BLaER1 (cell line): ENCODE measurements at regions not wholly inside any gene's neighbourhood (a gene's known extent, or its start where the extent isn't known, plus 50 kb on each side); places are given as distances from the start of the nearest gene placed in this dataset.

Experiments used
- H3K27ac ChIP-seq: shearing (Covaris generic); formaldehyde crosslinking; 2 replicates; pipeline ENCODE4 v1.8.1; 2022
- H3K27me3 ChIP-seq: shearing (Covaris generic); formaldehyde crosslinking; 2 replicates; pipeline ENCODE4 v1.8.1; 2022
- H3K36me3 ChIP-seq: shearing (Covaris generic); formaldehyde crosslinking; 2 replicates; pipeline ENCODE4 v1.8.1; 2022
- H3K4me1 ChIP-seq: shearing (Covaris generic); formaldehyde crosslinking; 2 replicates; pipeline ENCODE4 v1.8.1; 2022
- H3K4me2 ChIP-seq: shearing (Covaris generic); formaldehyde crosslinking; 2 replicates; pipeline ENCODE4 v1.8.1; 2022
- H3K4me3 ChIP-seq: shearing (Covaris generic); formaldehyde crosslinking; 2 replicates; pipeline ENCODE4 v1.8.1; 2022
- H3K9ac ChIP-seq: shearing (Covaris generic); formaldehyde crosslinking; 2 replicates; pipeline ENCODE4 v1.8.1; 2022
- H3K9me3 ChIP-seq: shearing (Covaris generic); formaldehyde crosslinking; 2 replicates; pipeline ENCODE4 v1.8.1; 2022
- H4K20me1 ChIP-seq: shearing (Covaris generic); formaldehyde crosslinking; 2 replicates; pipeline ENCODE4 v1.8.1; 2022
- Cebpa-rat ChIP-seq: shearing (Covaris generic); IDR thresholded peaks from 2 replicates; pipeline ENCODE4 v1.8.1; 2022

- no peaks in the 10 kb centered on the region for H3K27me3 ChIP-seq
- H3K4me2 ChIP-seq, result no peak overlapping the region
- H3K36me3 ChIP-seq, result no peaks in the 10 kb centered on the region
- no peaks in the 10 kb centered on the region for H3K9me3 ChIP-seq
- no peak for TF ChIP-seq Cebpa-rat
- peaks cover 5% of the 10 kb centered on the region; the same call in 1 of the 2 replicates for H3K4me1 ChIP-seq
- H3K27ac ChIP-seq, result 0 out of 2 replicates have a peak overlapping the region, but pooled peaks have one; percentile 18
- no peaks in the 10 kb centered on the region for H4K20me1 ChIP-seq
- no peak overlapping the region for H3K4me3 ChIP-seq
- H3K9ac ChIP-seq, result no peak overlapping the region
These were observed 457.3 kb downstream of the DMAC1 start for GRCh38 chr9:7342229-7342628.

GRCh38 chr9:7341571-7341970 is 458.0 kb downstream of the DMAC1 start:
- Histone ChIP-seq H3K27me3 (no peaks in the 10 kb centered on the region), H3K27ac (no peak overlapping the region), H3K4me2 (no peak overlapping the region), H4K20me1 (no peaks in the 10 kb centered on the region), H3K9me3 (no peaks in the 10 kb centered on the region), H3K36me3 (no peaks in the 10 kb centered on the region), H3K4me1 (peaks cover 5% of the 10 kb centered on the region; the same call in 1 of the 2 replicates), H3K4me3 (no peak overlapping the region), H3K9ac (no peak overlapping the region)
- no peak for TF ChIP-seq Cebpa-rat

- Histone ChIP-seq H3K9ac (no peak overlapping the region), H3K4me2 (no peak overlapping the region), H3K27ac (no peak overlapping the region), H3K4me3 (no peak overlapping the region), H3K9me3 (no peaks in the 10 kb centered on the region), H4K20me1 (no peaks in the 10 kb centered on the region), H3K4me1 (peaks cover 5% of the 10 kb centered on the region; the same call in 1 of the 2 replicates), H3K27me3 (no peaks in the 10 kb centered on the region), H3K36me3 (no peaks in the 10 kb centered on the region)
- TF ChIP-seq Cebpa-rat, result no peak
These were observed 459.1 kb downstream of the DMAC1 start for GRCh38 chr9:7340451-7340850.

- Histone ChIP-seq H3K4me3 (no peak overlapping the region), H3K4me1 (peaks cover 5% of the 10 kb centered on the region; the same call in 1 of the 2 replicates), H3K27ac (no peak overlapping the region), H3K9ac (no peak overlapping the region), H3K36me3 (no peaks in the 10 kb centered on the region), H3K4me2 (no peak overlapping the region), H3K27me3 (no peaks in the 10 kb centered on the region), H4K20me1 (no peaks in the 10 kb centered on the region), H3K9me3 (no peaks in the 10 kb centered on the region)
- no peak for TF ChIP-seq Cebpa-rat
These were observed 460.8 kb downstream of the DMAC1 start for GRCh38 chr9:7338586-7339281.

- Histone ChIP-seq H4K20me1 (no peaks in the 10 kb centered on the region), H3K4me2 (no peak overlapping the region), H3K9ac (no peak overlapping the region), H3K4me1 (no peaks in the 10 kb centered on the region), H3K36me3 (no peaks in the 10 kb centered on the region), H3K27ac (no peak overlapping the region), H3K4me3 (no peak overlapping the region), H3K27me3 (no peaks in the 10 kb centered on the region), H3K9me3 (no peaks in the 10 kb centered on the region)
- no peak for TF ChIP-seq Cebpa-rat
These were observed 463.1 kb downstream of the DMAC1 start for GRCh38 chr9:7336356-7337065.

DNA sequence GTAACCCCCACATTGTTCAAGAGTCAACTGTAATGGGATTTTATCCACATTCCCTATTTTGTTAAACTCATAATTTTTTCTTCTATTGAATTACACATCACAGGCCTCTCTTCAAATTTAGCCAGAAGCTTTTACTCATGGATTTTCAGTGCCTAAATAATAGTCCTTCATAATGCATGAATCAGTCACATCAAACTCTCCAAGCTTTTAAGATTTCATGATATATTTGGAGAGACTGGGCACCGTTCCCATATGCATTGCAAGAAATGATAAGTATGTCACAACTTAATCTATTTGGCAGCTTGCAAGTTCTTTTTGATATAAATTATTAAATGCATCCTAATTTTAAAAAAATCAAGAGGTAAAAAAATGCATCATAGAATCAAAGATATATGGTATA is 465.9 kb downstream of the DMAC1 start:
- H3K4me3 ChIP-seq, result no peak overlapping the region
- H3K9me3 ChIP-seq, result no peaks in the 10 kb centered on the region
- no peaks in the 10 kb centered on the region for H4K20me1 ChIP-seq
- no peak overlapping the region for H3K9ac ChIP-seq
- no peaks in the 10 kb centered on the region for H3K4me1 ChIP-seq
- no peak overlapping the region for H3K4me2 ChIP-seq
- H3K27me3 ChIP-seq, result no peaks in the 10 kb centered on the region
- TF ChIP-seq Cebpa-rat, result no peak
- H3K27ac ChIP-seq, result no peak overlapping the region
- H3K36me3 ChIP-seq, result no peaks in the 10 kb centered on the region

- Histone ChIP-seq H3K4me1 (no peaks in the 10 kb centered on the region), H3K9me3 (no peaks in the 10 kb centered on the region), H3K27ac (no peak overlapping the region), H3K4me3 (no peak overlapping the region), H3K27me3 (no peaks in the 10 kb centered on the region), H3K9ac (no peak overlapping the region), H4K20me1 (no peaks in the 10 kb centered on the region), H3K4me2 (no peak overlapping the region), H3K36me3 (no peaks in the 10 kb centered on the region)
- no peak for TF ChIP-seq Cebpa-rat
These were observed 466.8 kb downstream of the DMAC1 start for GRCh38 chr9:7332780-7333179.

DNA sequence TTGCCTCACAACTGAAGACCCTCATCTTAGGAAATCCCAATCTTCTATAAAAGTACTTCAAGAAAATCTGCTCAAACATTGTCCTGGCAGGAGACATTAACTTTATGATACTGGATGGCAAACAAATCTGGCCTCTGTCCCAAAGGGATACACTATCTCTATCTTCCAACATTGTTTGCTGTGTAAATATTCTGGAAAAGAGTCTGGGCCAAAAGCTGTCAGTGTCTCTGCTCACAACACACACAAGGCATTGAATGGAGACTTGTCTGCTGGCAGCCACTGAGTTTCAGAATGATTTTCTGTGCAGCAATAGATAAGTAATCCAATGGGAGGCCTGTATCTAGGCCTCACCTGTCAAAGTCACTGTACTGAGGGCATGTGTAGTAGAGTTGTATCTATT is 471.1 kb downstream of the DMAC1 start:
- Histone ChIP-seq H4K20me1 (no peaks in the 10 kb centered on the region), H3K9me3 (no peaks in the 10 kb centered on the region), H3K4me1 (no peaks in the 10 kb centered on the region), H3K27me3 (no peaks in the 10 kb centered on the region), H3K27ac (no peak overlapping the region), H3K36me3 (no peaks in the 10 kb centered on the region), H3K9ac (no peak overlapping the region), H3K4me2 (no peak overlapping the region), H3K4me3 (no peak overlapping the region)
- TF ChIP-seq Cebpa-rat, result no peak

DNA sequence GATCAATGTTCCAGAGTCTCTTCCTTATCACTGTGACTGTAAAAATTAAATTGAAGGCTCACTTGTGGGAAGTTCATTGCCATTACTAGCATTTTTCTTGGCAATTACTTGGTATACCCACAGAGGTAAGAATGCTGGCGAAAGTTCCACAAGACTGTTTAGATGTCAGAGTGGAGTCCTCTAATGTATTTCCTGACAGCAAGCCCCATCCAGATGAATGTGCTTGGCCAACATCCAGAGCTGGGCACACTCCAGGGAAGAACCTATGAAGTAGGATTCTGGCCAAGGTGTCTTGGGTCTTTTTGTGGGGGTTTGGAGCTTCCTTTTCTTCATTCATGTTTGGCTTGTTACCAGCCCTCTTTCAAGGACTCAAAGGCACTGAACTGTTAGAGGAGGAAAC is 473.6 kb downstream of the DMAC1 start:
- Histone ChIP-seq H3K27me3 (no peaks in the 10 kb centered on the region), H4K20me1 (no peaks in the 10 kb centered on the region)

DNA sequence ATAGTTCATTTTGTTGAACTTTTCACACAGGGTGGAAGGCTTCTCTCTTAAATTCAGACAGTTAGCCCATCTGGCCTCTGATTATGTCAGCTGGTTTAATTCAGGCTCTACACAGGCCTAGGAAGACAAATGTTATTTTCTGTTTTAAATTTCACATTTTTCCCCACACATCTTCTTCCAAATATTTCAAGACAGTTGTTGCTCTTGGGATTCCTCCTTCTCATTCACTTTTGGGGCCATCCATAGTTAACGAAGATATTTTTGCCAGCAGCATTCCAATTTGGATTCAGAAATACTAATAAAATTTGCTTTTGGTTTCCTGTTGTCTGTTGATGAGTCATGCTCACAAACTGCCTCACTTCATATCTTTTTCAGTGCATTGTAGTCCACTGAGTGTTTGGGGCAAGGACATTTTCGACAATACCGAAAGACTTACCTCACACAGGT is 475.4 kb downstream of the DMAC1 start:
- Histone ChIP-seq H3K27ac (no peak overlapping the region), H3K36me3 (no peaks in the 10 kb centered on the region), H3K4me3 (no peak overlapping the region), H3K4me2 (no peak overlapping the region), H3K27me3 (no peaks in the 10 kb centered on the region), H3K4me1 (no peaks in the 10 kb centered on the region), H4K20me1 (no peaks in the 10 kb centered on the region), H3K9ac (no peak overlapping the region), H3K9me3 (no peaks in the 10 kb centered on the region)
- no peak for TF ChIP-seq Cebpa-rat

More for the DNA sequence above, 473.6 kb downstream of the DMAC1 start:
- Histone ChIP-seq H3K4me3 (no peak overlapping the region), H3K9me3 (no peaks in the 10 kb centered on the region), H3K36me3 (no peaks in the 10 kb centered on the region), H3K4me1 (no peaks in the 10 kb centered on the region), H3K4me2 (no peak overlapping the region), H3K27ac (no peak overlapping the region), H3K9ac (no peak overlapping the region)
- no peak for TF ChIP-seq Cebpa-rat
